HepG2 (cell line): ENCODE measurements at regions not wholly inside any gene's neighbourhood (a gene's known extent, or its start where the extent isn't known, plus 50 kb on each side); places are given as distances from the start of the nearest gene placed in this dataset.

ENCODE experiments used
- ATAC-seq: fragments of 200-7000 bp; cut with Tn5 transposase; 3 replicates; pipeline ENCODE4 v1.9.1; 2020; ENCODE audit warnings: mild to moderate bottlenecking, moderate library complexity
- BruUV-seq: library from RNA; stranded (reverse); fragments of 400-500 nt; replicated peaks from 2 replicates; lab custom pipeline; 2021; lab: Mats Ljungman, UMichigan
- CTCF ChIA-PET: fragments of 300-600 bp; formaldehyde crosslinking; extraction: SDS; loops from one replicate; lab custom pipeline; 2021; ENCODE audit warnings: low total read pairs, inconsistent platforms, low intra/inter-chr PET ratio; lab: Yijun Ruan, JAX
- POLR2A ChIA-PET: fragments of 350-600 bp; sonication (Branson Sonifier 250); formaldehyde crosslinking; loops from one replicate; lab custom pipeline; 2020; ENCODE audit warnings: antibody characterized with exemption, inconsistent platforms; lab: Yijun Ruan, JAX
- DNase-seq: peaks from one replicate; pipeline ENCODE4 v3.0.0-alpha.2; 2015; ENCODE audit warnings: low spot score
- FAIRE-seq: peaks from 3 replicates; lab custom pipeline; 2011; peaks lifted over from hg19 to GRCh38; lab: Jason Lieb, UNC
- H2AFZ ChIP-seq: one replicate; pipeline ENCODE4 v1.6.1; 2011; ENCODE audit warnings: low read length, inconsistent platforms
- H3K27ac ChIP-seq: fragments of 300-600 bp; 3 replicates; pipeline ENCODE4 v1.8.0; 2011; ENCODE audit warnings: mixed run types, mild to moderate bottlenecking, mixed read lengths, low read length, inconsistent platforms; ENCODE audit not compliant: insufficient read depth; ENCODE audit errors: extremely low read length
- H3K27me3 ChIP-seq, 2 experiments: fragments of 200-600 bp in 1 of 2; 2 replicates in 1 of 2; 3 replicates in 1 of 2; pipeline versions ENCODE4 v1.6.0 to v1.8.0; 2011; ENCODE audit warnings: low read length in 2 of 2, mild to moderate bottlenecking in 2 of 2, moderate library complexity in 2 of 2, inconsistent platforms in 1 of 2; ENCODE audit not compliant: insufficient read depth in 2 of 2, control insufficient read depth in 1 of 2
- H3K36me3 ChIP-seq, 2 experiments: fragments of 200-600 bp in 1 of 2; replicated peaks in 1 of 2; 2 replicates in 1 of 2; 3 replicates in 1 of 2; pipeline versions ENCODE4 v1.5.1 to v1.8.0; 2011; ENCODE audit warnings: low read length in 2 of 2, inconsistent platforms in 1 of 2; ENCODE audit not compliant: insufficient read depth in 2 of 2, control insufficient read depth in 1 of 2
- H3K4me1 ChIP-seq: 2 replicates; pipeline ENCODE4 v1.5.1; 2012; ENCODE audit warnings: low read length, inconsistent platforms; ENCODE audit not compliant: insufficient read depth
- H3K4me2 ChIP-seq: 2 replicates; pipeline ENCODE4 v1.6.0; 2011; ENCODE audit warnings: low read depth, low read length, inconsistent platforms
- H3K4me3 ChIP-seq, 3 experiments: fragments of 200-600 bp in 1 of 3; sonication (generic), shearing (Covaris generic) in 1 of 3; replicated peaks in 1 of 3; 2 replicates each; pipeline ENCODE4 v1.5.1; 2011 to 2016; ENCODE audit warnings: low read length in 3 of 3, inconsistent platforms in 2 of 3, low read depth in 2 of 3, mild to moderate bottlenecking in 2 of 3, control low read depth in 1 of 3, mixed read lengths in 1 of 3; ENCODE audit not compliant: insufficient read depth in 1 of 3
- H3K79me2 ChIP-seq: one replicate; pipeline ENCODE4 v1.6.1; 2011; ENCODE audit warnings: low read length, inconsistent platforms; ENCODE audit not compliant: insufficient read depth
- H3K9ac ChIP-seq: 2 replicates; pipeline ENCODE4 v1.6.0; 2011; ENCODE audit warnings: mild to moderate bottlenecking, low read depth, low read length, inconsistent platforms; ENCODE audit not compliant: insufficient read depth
- H3K9me3 ChIP-seq: 2 replicates; pipeline ENCODE4 v1.5.1; 2012; ENCODE audit warnings: mild to moderate bottlenecking, low read length
- H4K20me1 ChIP-seq: 2 replicates; pipeline ENCODE4 v1.6.0; 2011; ENCODE audit warnings: inconsistent platforms, mild to moderate bottlenecking, low read length, moderate library complexity; ENCODE audit not compliant: insufficient read depth
- IKZF1 ChIP-seq: fragments of 450-650 bp; IDR thresholded peaks from 2 replicates; pipeline ENCODE4 v1.7.1; 2016
- WGBS: methylation state at CpG from one replicate; pipeline ENCODE4 v1.1.6; 2017; ENCODE audit warnings: low lambda C conversion rate; 5-methylcytosine and 5-hydroxymethylcytosine counted together
- in situ Hi-C: cut with HindIII; loops from 2 replicates; pipeline ENCODE4 v1.10.0; 2017; ENCODE audit warnings: low pct_unique_long_range_greater_than_20kb; ENCODE audit not compliant: extremely low pct_ligation_motif_present
- intact Hi-C: fragments of 100-400 bp; cut with micrococcal nuclease; formaldehyde crosslinking; loops from one replicate; pipeline ENCODE4 v1.10.0; 2022; ENCODE audit not compliant: unreplicated experiment

- no peak for FAIRE-seq
- H3K9me3 ChIP-seq, result peaks cover 14% of the 10 kb centered on the region
- ChIA-PET CTCF (no interaction called here), POLR2A (no interaction called here)
- H3K36me3 ChIP-seq, result no peaks in the 10 kb centered on the region
- no peak overlapping the region for H2AFZ ChIP-seq
- H3K9ac ChIP-seq, result no peak overlapping the region
- H3K79me2 ChIP-seq, result no peaks in the 10 kb centered on the region
- WGBS, result 44% methylated on average over 11 of the region's 11 CpGs
- no peak for TF ChIP-seq IKZF1
- no peak for ATAC-seq
- no peaks in the 10 kb centered on the region for H4K20me1 ChIP-seq
- no peak overlapping the region for H3K27ac ChIP-seq
- H3K4me1 ChIP-seq, result peaks cover 16% of the 10 kb centered on the region
- no peak overlapping the region for H3K4me3 ChIP-seq
- peaks cover 0 to 17% of the 10 kb centered on the region in 2 experiments; a peak in 2 of 5 replicates for H3K27me3 ChIP-seq
- intact Hi-C loops, result no loop called here
- in situ Hi-C loops, result no loop called here
- no peak overlapping the region for H3K4me2 ChIP-seq
- no TSS peak for BruUV-seq
- DNase-seq, result no peak
Measured at GRCh38 chr7:157088136-157088535, 50.6 kb upstream of the UBE3C start.
